IMR-90 (cell line): ENCODE measurements at regions not wholly inside any gene's neighbourhood (a gene's known extent, or its start where the extent isn't known, plus 50 kb on each side); places are given as distances from the start of the nearest gene placed in this dataset.

Experiments
- BHLHE40 ChIP-seq: fragments of 150-350 bp; IDR thresholded peaks from 2 replicates; pipeline ENCODE4 v1.6.1; 2016; ENCODE audit warnings: mild to moderate bottlenecking, low read depth, low read length
- CEBPB ChIP-seq: IDR thresholded peaks from 2 replicates; pipeline ENCODE4 v1.6.1; 2012; ENCODE audit warnings: low read depth, low read length, improper control_type of control experiment
- CHD1 ChIP-seq: IDR thresholded peaks from 2 replicates; pipeline ENCODE4 v1.6.1; 2012; ENCODE audit warnings: low read depth, low read length, improper control_type of control experiment
- FOS ChIP-seq: fragments of 150-350 bp; IDR thresholded peaks from 2 replicates; pipeline ENCODE4 v1.6.1; 2016; ENCODE audit warnings: low read depth, low read length
- MAFK ChIP-seq: IDR thresholded peaks from 2 replicates; pipeline ENCODE4 v1.6.1; 2012; ENCODE audit warnings: low read depth, low read length, improper control_type of control experiment
- NFE2L2 ChIP-seq: fragments of 150-350 bp; IDR thresholded peaks from 2 replicates; pipeline ENCODE4 v1.6.1; 2016; ENCODE audit warnings: low read depth, mild to moderate bottlenecking, low read length
- POLR2A ChIP-seq: IDR thresholded peaks from 2 replicates; pipeline ENCODE4 v1.6.1; 2012; ENCODE audit warnings: mild to moderate bottlenecking, low read depth, low read length
- RAD21 ChIP-seq: IDR thresholded peaks from 2 replicates; pipeline ENCODE4 v1.6.1; 2012; ENCODE audit warnings: low read length, improper control_type of control experiment
- RCOR1 ChIP-seq: IDR thresholded peaks from 2 replicates; pipeline ENCODE4 v1.6.1; 2012; ENCODE audit warnings: mild to moderate bottlenecking, low read length, improper control_type of control experiment; ENCODE audit not compliant: insufficient replicate concordance
- RFX5 ChIP-seq: IDR thresholded peaks from 2 replicates; pipeline ENCODE4 v1.8.0; 2012; ENCODE audit warnings: low read depth, mild to moderate bottlenecking, low read length, moderate library complexity
- SMC3 ChIP-seq: fragments of 150-350 bp; IDR thresholded peaks from 2 replicates; pipeline ENCODE4 v1.6.1; 2016; ENCODE audit warnings: low read depth, mild to moderate bottlenecking, antibody characterized with exemption, low read length, moderate library complexity
- TF ChIP-seq, protein P1 (sequence below): conservative IDR thresholded peaks from 2 replicates; pipeline ENCODE4 v1.5.1; 2012; ENCODE audit warnings: mild to moderate bottlenecking, low read depth, low read length, improper control_type of control experiment
- TF ChIP-seq, protein P2 (sequence below): fragments of 150-350 bp; IDR thresholded peaks from 2 replicates; pipeline ENCODE4 v1.6.1; 2017; ENCODE audit warnings: mild to moderate bottlenecking, antibody characterized with exemption, low read length, low read depth

DNA sequence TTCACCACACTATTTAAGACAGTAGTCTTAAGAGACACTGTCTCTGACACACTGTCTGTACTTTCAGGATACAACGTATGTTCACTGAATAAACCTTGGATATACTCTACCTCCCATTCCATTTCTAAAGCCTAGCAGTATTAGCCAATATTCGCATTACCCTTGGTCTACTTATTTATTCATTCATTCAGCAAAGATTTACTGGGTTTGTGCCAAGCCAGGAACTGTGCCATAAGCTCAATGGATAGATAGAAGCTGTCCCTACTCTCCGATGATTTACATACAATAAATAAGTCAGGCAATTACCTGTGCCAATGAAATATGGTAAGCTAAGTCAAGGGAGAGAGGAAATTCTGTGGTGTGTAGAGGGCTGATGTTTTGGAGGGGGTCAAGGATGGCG is 195.2 kb upstream of the RAB4A start:
- TF ChIP-seq, protein P1, sequence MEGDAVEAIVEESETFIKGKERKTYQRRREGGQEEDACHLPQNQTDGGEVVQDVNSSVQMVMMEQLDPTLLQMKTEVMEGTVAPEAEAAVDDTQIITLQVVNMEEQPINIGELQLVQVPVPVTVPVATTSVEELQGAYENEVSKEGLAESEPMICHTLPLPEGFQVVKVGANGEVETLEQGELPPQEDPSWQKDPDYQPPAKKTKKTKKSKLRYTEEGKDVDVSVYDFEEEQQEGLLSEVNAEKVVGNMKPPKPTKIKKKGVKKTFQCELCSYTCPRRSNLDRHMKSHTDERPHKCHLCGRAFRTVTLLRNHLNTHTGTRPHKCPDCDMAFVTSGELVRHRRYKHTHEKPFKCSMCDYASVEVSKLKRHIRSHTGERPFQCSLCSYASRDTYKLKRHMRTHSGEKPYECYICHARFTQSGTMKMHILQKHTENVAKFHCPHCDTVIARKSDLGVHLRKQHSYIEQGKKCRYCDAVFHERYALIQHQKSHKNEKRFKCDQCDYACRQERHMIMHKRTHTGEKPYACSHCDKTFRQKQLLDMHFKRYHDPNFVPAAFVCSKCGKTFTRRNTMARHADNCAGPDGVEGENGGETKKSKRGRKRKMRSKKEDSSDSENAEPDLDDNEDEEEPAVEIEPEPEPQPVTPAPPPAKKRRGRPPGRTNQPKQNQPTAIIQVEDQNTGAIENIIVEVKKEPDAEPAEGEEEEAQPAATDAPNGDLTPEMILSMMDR: no peak
- TF ChIP-seq POLR2A (no peak), MAFK (no peak), FOS (no peak), CHD1 (no peak), BHLHE40 (no peak), SMC3 (no peak), RAD21 (no peak), RFX5 (no peak), NFE2L2 (no peak), CEBPB (no peak), RCOR1 (no peak)
- TF ChIP-seq, protein P2, sequence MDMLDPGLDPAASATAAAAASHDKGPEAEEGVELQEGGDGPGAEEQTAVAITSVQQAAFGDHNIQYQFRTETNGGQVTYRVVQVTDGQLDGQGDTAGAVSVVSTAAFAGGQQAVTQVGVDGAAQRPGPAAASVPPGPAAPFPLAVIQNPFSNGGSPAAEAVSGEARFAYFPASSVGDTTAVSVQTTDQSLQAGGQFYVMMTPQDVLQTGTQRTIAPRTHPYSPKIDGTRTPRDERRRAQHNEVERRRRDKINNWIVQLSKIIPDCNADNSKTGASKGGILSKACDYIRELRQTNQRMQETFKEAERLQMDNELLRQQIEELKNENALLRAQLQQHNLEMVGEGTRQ: no peak
